CD4-positive, alpha-beta memory T cell (primary cell): ENCODE measurements at regions not wholly inside any gene's neighbourhood (a gene's known extent, or its start where the extent isn't known, plus 50 kb on each side); places are given as distances from the start of the nearest gene placed in this dataset.

Source experiments
- CTCF ChIA-PET: fragments of 350-600 bp; sonication (Branson Sonifier 250); formaldehyde crosslinking; loops from one replicate; lab custom pipeline; 2021; ENCODE audit warnings: inconsistent platforms; ENCODE audit not compliant: partially characterized antibody; lab: Charles Lee
- POLR2A ChIA-PET: fragments of 350-600 bp; sonication (Branson Sonifier 250); formaldehyde crosslinking; loops from one replicate; lab custom pipeline; 2021; ENCODE audit not compliant: partially characterized antibody; lab: Charles Lee
- DNase-seq, 5 donors: peaks; one replicate each; pipeline versions ENCODE4 v3.0.0 to v3.0.0-alpha.2; 2020 to 2022; ENCODE audit warnings: mixed read lengths in 1 of 5
- H3K27ac ChIP-seq: one replicate; pipeline ENCODE4 v1.7.0; 2013; ENCODE audit warnings: low read depth, low read length
- H3K27me3 ChIP-seq: 2 replicates; pipeline ENCODE4 v1.7.0; 2013; ENCODE audit warnings: mild to moderate bottlenecking, low read length, moderate library complexity; ENCODE audit not compliant: insufficient read depth
- H3K36me3 ChIP-seq: 2 replicates; pipeline ENCODE4 v1.7.0; 2013; ENCODE audit warnings: mild to moderate bottlenecking, low read length, moderate library complexity; ENCODE audit not compliant: insufficient read depth
- H3K4me1 ChIP-seq: 2 replicates; pipeline ENCODE4 v1.7.0; 2013; ENCODE audit warnings: mild to moderate bottlenecking, low read length, moderate library complexity; ENCODE audit not compliant: insufficient read depth
- H3K4me3 ChIP-seq, 2 donors: one replicate each; pipeline ENCODE4 v1.7.0; 2013; ENCODE audit warnings: low read length in 2 of 2, mild to moderate bottlenecking in 1 of 2
- H3K9me3 ChIP-seq, 2 donors: one replicate each; pipeline ENCODE4 v1.7.0; 2013; ENCODE audit warnings: low read length in 2 of 2, control low read depth in 1 of 2; ENCODE audit not compliant: control insufficient read depth in 1 of 2
- H3K27ac Mint-ChIP-seq, 7 donors: one replicate each; pipeline ENCODE4 v1.8.0; 2020 to 2021; ENCODE audit warnings: mixed read lengths in 7 of 7, mild to moderate bottlenecking in 6 of 7, inconsistent platforms in 3 of 7, moderate library complexity in 3 of 7
- H3K27me3 Mint-ChIP-seq, 2 donors: one replicate each; pipeline ENCODE4 v1.8.0; 2020 to 2021; ENCODE audit warnings: mixed read lengths in 2 of 2
- H3K36me3 Mint-ChIP-seq, 2 donors: one replicate each; pipeline ENCODE4 v1.8.0; 2020 to 2021; ENCODE audit warnings: mixed read lengths in 2 of 2, inconsistent platforms in 1 of 2, mild to moderate bottlenecking in 1 of 2
- H3K4me1 Mint-ChIP-seq, 4 donors: one replicate each; pipeline ENCODE4 v1.8.0; 2020 to 2021; ENCODE audit warnings: mixed read lengths in 4 of 4, mild to moderate bottlenecking in 1 of 4
- H3K4me3 Mint-ChIP-seq, 8 donors: one replicate each; pipeline ENCODE4 v1.8.0; 2020 to 2021; ENCODE audit warnings: mixed read lengths in 8 of 8, mild to moderate bottlenecking in 7 of 8, moderate library complexity in 6 of 8, inconsistent platforms in 3 of 8
- H3K9me3 Mint-ChIP-seq, 8 donors: one replicate each; pipeline ENCODE4 v1.8.0; 2020 to 2021; ENCODE audit warnings: mixed read lengths in 8 of 8, mild to moderate bottlenecking in 5 of 8, inconsistent platforms in 3 of 8, moderate library complexity in 1 of 8
- intact Hi-C: fragments of 100-400 bp; cut with micrococcal nuclease; formaldehyde crosslinking; loops from one replicate; pipeline ENCODE4 v1.15.1; 2023

DNA sequence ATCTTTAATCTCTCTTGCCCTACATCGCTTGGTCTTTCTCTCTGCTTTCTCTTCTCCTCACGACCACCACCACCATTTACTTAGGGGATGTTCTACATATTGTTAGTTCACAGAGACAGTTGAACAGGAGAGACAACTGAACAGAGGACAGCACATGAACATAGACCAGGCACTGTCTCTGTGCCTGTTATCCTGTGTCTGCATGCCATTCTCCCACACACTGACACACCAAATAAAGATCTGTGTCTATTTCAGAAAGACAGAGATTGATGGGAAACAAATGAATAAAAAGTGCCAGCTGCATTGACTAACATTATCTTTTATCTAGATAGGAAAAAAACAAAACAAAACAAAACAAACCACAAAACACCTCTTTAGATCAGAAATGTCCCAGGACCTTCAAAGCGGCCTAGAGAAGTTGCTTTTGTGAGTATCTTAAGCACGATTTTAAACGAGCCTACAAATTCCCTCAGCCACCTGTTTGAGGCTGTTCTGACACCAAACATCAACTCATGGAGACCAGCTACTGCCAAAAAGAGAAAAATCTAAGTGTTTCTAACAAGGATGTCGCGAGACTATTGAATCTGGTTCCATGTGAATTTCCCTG, 77.6 kb upstream of the PARP11 start:
- peak overlapping the region; percentile 42 for H3K27ac ChIP-seq
- no peaks in the 10 kb centered on the region for H3K27me3 ChIP-seq
- ChIA-PET CTCF (interaction anchor here (1.4 to 9.8 kb wide), 6 partner anchors 11 to 65 kb away, joined by 3 to 98 read pairs (median 8); no protein-coding TSS in a partner anchor), POLR2A (interaction anchor here (0.5 to 8.9 kb wide), 11 partner anchors 12 to 166 kb away, joined by 3 to 91 read pairs (median 5); no protein-coding TSS in a partner anchor)
- H3K4me1 Mint-ChIP-seq, result peaks cover 54 to 76% (median 65%) of the 10 kb centered on the region in 4 donors
- H3K27ac Mint-ChIP-seq, result peak overlapping the region; percentile 94 to 99 (median 98)
- intact Hi-C loops, result no loop called here
- H3K4me3 Mint-ChIP-seq, result peak overlapping the region in 7 of 8 donors; percentile 53 to 87 (median 67)
- peaks cover 10 to 12% of the 10 kb centered on the region in 2 donors for H3K36me3 Mint-ChIP-seq
- peak in 4 of 5 donors; percentile 59 to 71 (median 66) for DNase-seq
- no peak overlapping the region for H3K4me3 ChIP-seq
- H3K27me3 Mint-ChIP-seq, result no peaks in the 10 kb centered on the region
- H3K9me3 Mint-ChIP-seq, result peaks cover 0 to 19% (median 7%) of the 10 kb centered on the region in 8 donors
- no peaks in the 10 kb centered on the region for H3K36me3 ChIP-seq
- peaks cover 62% of the 10 kb centered on the region for H3K4me1 ChIP-seq
- no peaks in the 10 kb centered on the region for H3K9me3 ChIP-seq

DNA sequence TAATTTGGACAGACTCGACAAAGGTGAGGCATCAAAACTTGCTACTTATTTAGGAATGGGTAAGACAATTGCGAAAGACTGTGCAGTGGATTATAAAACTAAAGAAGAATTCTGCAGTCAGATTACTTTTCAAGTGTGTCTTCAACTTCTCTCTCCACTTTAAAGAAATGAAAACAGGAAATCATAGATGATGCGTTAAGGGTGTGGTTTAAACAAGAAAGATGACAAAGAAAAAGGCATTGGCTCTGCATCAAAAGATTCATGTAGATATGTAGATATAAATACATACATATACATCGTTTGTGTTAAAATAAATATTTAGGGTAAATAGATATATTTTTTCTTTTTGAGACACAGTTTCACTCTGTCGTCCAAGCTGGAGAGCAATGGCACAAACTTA, 74.6 kb upstream of the PARP11 start:
- POLR2A ChIA-PET, result interaction anchor here (1.0 to 8.9 kb wide), 17 partner anchors 8 to 326 kb away, joined by 3 to 91 read pairs (median 10); partner anchors contain the start of gene CCND2
- Histone ChIP-seq H3K4me3 (no peak overlapping the region), H3K27ac (peak overlapping the region; percentile 57), H3K4me1 (peaks cover 65% of the 10 kb centered on the region), H3K9me3 (no peaks in the 10 kb centered on the region), H3K36me3 (no peaks in the 10 kb centered on the region), H3K27me3 (no peaks in the 10 kb centered on the region)
- Mint-ChIP-seq H3K27me3 (no peaks in the 10 kb centered on the region), H3K27ac (peak overlapping the region; percentile 89 to 99 (median 99)), H3K4me1 (peaks cover 50 to 86% (median 63%) of the 10 kb centered on the region in 4 donors), H3K9me3 (peaks cover 0 to 19% (median 7%) of the 10 kb centered on the region in 8 donors), H3K36me3 (peaks cover 12 to 13% of the 10 kb centered on the region in 2 donors), H3K4me3 (peak overlapping the region; percentile 31 to 84 (median 54))
- intact Hi-C loops, result loop anchor here (1.0 to 2.0 kb wide), 3 partner anchors 13 to 51 kb away; no protein-coding TSS in a partner anchor
- CTCF ChIA-PET, result interaction anchor here (1.0 to 9.8 kb wide), 14 partner anchors 8 to 329 kb away, joined by 3 to 98 read pairs (median 4); no protein-coding TSS in a partner anchor
- DNase-seq, result peak in 4 of 5 donors; percentile 73 to 82 (median 78)

DNA sequence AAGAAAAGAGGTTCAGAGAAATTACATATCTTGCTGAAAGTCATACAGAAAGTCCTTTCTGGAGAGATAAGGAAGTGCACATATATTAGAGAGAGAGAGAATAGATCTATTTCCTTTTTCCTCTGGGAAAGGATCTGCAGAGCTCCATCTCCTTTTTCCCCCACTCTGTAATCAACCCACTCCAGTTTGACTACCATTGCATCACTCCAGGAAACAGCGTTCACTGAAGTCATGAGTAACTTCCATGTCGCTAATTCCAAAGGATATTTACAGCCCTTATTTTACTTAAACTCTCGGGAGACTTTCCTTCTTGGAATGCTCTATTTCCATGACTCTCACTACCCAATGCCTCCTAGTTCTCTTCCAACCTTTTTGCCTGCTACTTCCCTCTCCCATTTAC, 72.5 kb upstream of the PARP11 start:
- intact Hi-C loops, result no loop called here
- no peaks in the 10 kb centered on the region for H3K36me3 ChIP-seq
- H3K27ac Mint-ChIP-seq, result peak overlapping the region; percentile 89 to 99 (median 99)
- ChIA-PET CTCF (interaction anchor here (1.2 to 9.8 kb wide), 2 partner anchors 16 to 60 kb away, joined by 5 to 98 read pairs; no protein-coding TSS in a partner anchor), POLR2A (interaction anchor here (0.9 to 8.9 kb wide), 7 partner anchors 14 to 326 kb away, joined by 3 to 91 read pairs (median 5); no protein-coding TSS in a partner anchor)
- H3K27me3 Mint-ChIP-seq, result no peaks in the 10 kb centered on the region
- peaks cover 7 to 13% of the 10 kb centered on the region in 2 donors for H3K36me3 Mint-ChIP-seq
- no peak for DNase-seq
- peaks cover 37 to 71% (median 49%) of the 10 kb centered on the region in 4 donors for H3K4me1 Mint-ChIP-seq
- H3K9me3 ChIP-seq, result no peaks in the 10 kb centered on the region
- H3K27ac ChIP-seq, result no peak overlapping the region
- no peaks in the 10 kb centered on the region for H3K27me3 ChIP-seq
- no peak overlapping the region for H3K4me3 ChIP-seq
- H3K4me3 Mint-ChIP-seq, result peak overlapping the region in 5 of 8 donors; percentile 1 to 56 (median 21)
- H3K9me3 Mint-ChIP-seq, result peaks cover 0 to 19% (median 6%) of the 10 kb centered on the region in 8 donors
- H3K4me1 ChIP-seq, result peaks cover 50% of the 10 kb centered on the region

- Histone ChIP-seq H3K36me3 (no peaks in the 10 kb centered on the region), H3K27ac (no peak overlapping the region), H3K4me3 (no peak overlapping the region), H3K27me3 (no peaks in the 10 kb centered on the region), H3K9me3 (no peaks in the 10 kb centered on the region), H3K4me1 (peaks cover 40% of the 10 kb centered on the region)
- Mint-ChIP-seq H3K27me3 (no peaks in the 10 kb centered on the region), H3K36me3 (peaks cover 5 to 13% of the 10 kb centered on the region in 2 donors), H3K27ac (peak overlapping the region in 3 of 7 donors; percentile 13 to 42 (median 18)), H3K4me1 (peaks cover 31 to 67% (median 39%) of the 10 kb centered on the region in 4 donors), H3K9me3 (peaks cover 0 to 18% (median 5%) of the 10 kb centered on the region in 8 donors), H3K4me3 (no peak overlapping the region)
- intact Hi-C loops, result no loop called here
- ChIA-PET CTCF (interaction anchor here (1.2 to 9.8 kb wide), 3 partner anchors 17 to 332 kb away, joined by 5 to 98 read pairs (median 6); no protein-coding TSS in a partner anchor), POLR2A (interaction anchor here (1.0 to 8.9 kb wide), 4 partner anchors 11 to 59 kb away, joined by 3 to 87 read pairs (median 4); no protein-coding TSS in a partner anchor)
- DNase-seq, result no peak
Observed at GRCh38 chr12:3944620-3945019, 71.4 kb upstream of the PARP11 start.

GRCh38 chr12:3938042-3938544, 64.9 kb upstream of the PARP11 start:
- intact Hi-C loops, result no loop called here

DNA sequence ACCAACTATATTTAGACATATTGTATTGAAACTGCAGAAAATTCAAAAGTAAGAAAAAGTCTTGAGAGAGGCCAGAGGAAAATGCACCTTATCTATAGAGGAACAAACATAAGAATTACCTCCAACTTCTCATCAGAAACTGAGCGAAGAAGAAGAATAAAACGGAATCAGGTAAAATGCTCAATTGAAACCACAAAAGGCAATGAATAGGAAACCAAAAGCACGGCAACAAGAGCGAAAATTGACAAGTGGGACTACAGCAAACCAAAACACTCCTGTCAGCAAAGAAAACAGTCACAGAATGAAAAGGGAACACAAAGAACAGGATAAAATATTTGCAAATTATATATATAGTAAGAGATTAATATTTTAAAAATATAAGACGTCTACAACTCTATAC, 61.9 kb upstream of the PARP11 start:
- Histone ChIP-seq H3K36me3 (no peaks in the 10 kb centered on the region), H3K27me3 (no peaks in the 10 kb centered on the region), H3K4me1 (peaks cover 55% of the 10 kb centered on the region), H3K27ac (no peak overlapping the region), H3K9me3 (no peaks in the 10 kb centered on the region), H3K4me3 (peak overlapping the region; percentile 21 to 32)
- peak overlapping the region; percentile 39 to 99 (median 92) for H3K27ac Mint-ChIP-seq
- H3K36me3 Mint-ChIP-seq, result no peaks in the 10 kb centered on the region
- H3K9me3 Mint-ChIP-seq, result peaks cover 0 to 4% (median 0%) of the 10 kb centered on the region in 8 donors
- ChIA-PET POLR2A (interaction anchor here (0.6 to 7.0 kb wide), 11 partner anchors 13 to 354 kb away, joined by 3 to 87 read pairs (median 6); no protein-coding TSS in a partner anchor), CTCF (interaction anchor here (1.5 to 3.7 kb wide), 6 partner anchors 13 to 52 kb away, joined by 3 to 36 read pairs (median 7); no protein-coding TSS in a partner anchor)
- H3K27me3 Mint-ChIP-seq, result no peaks in the 10 kb centered on the region
- intact Hi-C loops, result loop anchor here (1.0 kb wide), 1 partner anchor 27 kb away; no protein-coding TSS in a partner anchor
- peak overlapping the region; percentile 27 to 97 (median 84) for H3K4me3 Mint-ChIP-seq
- peaks cover 43 to 72% (median 54%) of the 10 kb centered on the region in 4 donors for H3K4me1 Mint-ChIP-seq
- DNase-seq, result peak in 4 of 5 donors; percentile 51 to 69 (median 58)

More at GRCh38 chr12:3938042-3938544, 64.9 kb upstream of the PARP11 start:
- H3K9me3 ChIP-seq, result no peaks in the 10 kb centered on the region
- no peak overlapping the region for H3K4me3 ChIP-seq
- Mint-ChIP-seq H3K4me1 (peaks cover 24 to 48% (median 27%) of the 10 kb centered on the region in 4 donors), H3K9me3 (peaks cover 0 to 4% (median 0%) of the 10 kb centered on the region in 8 donors), H3K36me3 (no peaks in the 10 kb centered on the region), H3K27ac (no peak overlapping the region), H3K27me3 (no peaks in the 10 kb centered on the region), H3K4me3 (no peak overlapping the region)
- ChIA-PET POLR2A (interaction anchor here (1.4 to 4.6 kb wide), 4 partner anchors 9 to 41 kb away, joined by 4 to 28 read pairs (median 11); no protein-coding TSS in a partner anchor), CTCF (interaction anchor here (0.9 to 1.3 kb wide), 2 partner anchors 9 to 52 kb away, joined by 3 to 5 read pairs; no protein-coding TSS in a partner anchor)
- H3K4me1 ChIP-seq, result peaks cover 27% of the 10 kb centered on the region
- no peak overlapping the region for H3K27ac ChIP-seq
- no peaks in the 10 kb centered on the region for H3K36me3 ChIP-seq
- DNase-seq, result no peak
- no peaks in the 10 kb centered on the region for H3K27me3 ChIP-seq
